ENCODE measurements at regions not wholly inside any gene's neighbourhood (a gene's known extent, or its start where the extent isn't known, plus 50 kb on each side); places are given as distances from the start of the nearest gene placed in this dataset.

- TF ChIP-seq ZNF335 (tag by site-specific recombination; conservative IDR thresholded peaks at IDR 0.05) (no peak), ZFP3 (tag by site-specific recombination; IDR thresholded peaks at IDR 0.05; ENCODE audit: low read depth) (no peak), ZNF341 (tag by site-specific recombination; IDR thresholded peaks at IDR 0.05; ENCODE audit: low read depth) (no peak), CTCF (tag by site-specific recombination; IDR thresholded peaks at IDR 0.05) (no peak), ZNF785 (tag by site-specific recombination; IDR thresholded peaks at IDR 0.05) (no peak), ZNF404 (tag by site-specific recombination; IDR thresholded peaks at IDR 0.05) (no peak), SP7 (tag by site-specific recombination; IDR thresholded peaks at IDR 0.05) (no peak), ZNF169 (tag by site-specific recombination; IDR thresholded peaks at IDR 0.05) (no peak), ZNF76 (tag by site-specific recombination; IDR thresholded peaks at IDR 0.05; ENCODE audit: borderline replicate concordance, low read depth) (no peak), ZNF776 (tag by site-specific recombination; IDR thresholded peaks at IDR 0.05; ENCODE audit: borderline replicate concordance) (no peak), ZNF274 (IDR thresholded peaks at IDR 0.05; ENCODE audit: low read length) (no peak), ZNF274 (tag by site-specific recombination; IDR thresholded peaks at IDR 0.05; ENCODE audit: borderline replicate concordance) (no peak), SP3 (tag by site-specific recombination; IDR thresholded peaks at IDR 0.05) (no peak)
- TF ChIP-seq, protein P1, sequence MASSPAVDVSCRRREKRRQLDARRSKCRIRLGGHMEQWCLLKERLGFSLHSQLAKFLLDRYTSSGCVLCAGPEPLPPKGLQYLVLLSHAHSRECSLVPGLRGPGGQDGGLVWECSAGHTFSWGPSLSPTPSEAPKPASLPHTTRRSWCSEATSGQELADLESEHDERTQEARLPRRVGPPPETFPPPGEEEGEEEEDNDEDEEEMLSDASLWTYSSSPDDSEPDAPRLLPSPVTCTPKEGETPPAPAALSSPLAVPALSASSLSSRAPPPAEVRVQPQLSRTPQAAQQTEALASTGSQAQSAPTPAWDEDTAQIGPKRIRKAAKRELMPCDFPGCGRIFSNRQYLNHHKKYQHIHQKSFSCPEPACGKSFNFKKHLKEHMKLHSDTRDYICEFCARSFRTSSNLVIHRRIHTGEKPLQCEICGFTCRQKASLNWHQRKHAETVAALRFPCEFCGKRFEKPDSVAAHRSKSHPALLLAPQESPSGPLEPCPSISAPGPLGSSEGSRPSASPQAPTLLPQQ (tag by site-specific recombination; IDR thresholded peaks at IDR 0.05): no peak
Observed at GRCh38 chr3:87614998-87615397, 338.6 kb upstream of the POU1F1 start.

All from HEK293 (cell line).